Tibial artery (tissue), 4 donors: ENCODE measurements at regions not wholly inside any gene's neighbourhood (a gene's known extent, or its start where the extent isn't known, plus 50 kb on each side); places are given as distances from the start of the nearest gene placed in this dataset.

ENCODE experiments used
- DNase-seq, 2 donors: peaks; one replicate each; pipeline ENCODE4 v3.0.0-alpha.2; 2019
- H3K27ac ChIP-seq, 2 donors: fragments of 200-600 bp; sonication (generic) in 1 of 2; 1 replicate in 1 of 2; 2 replicates in 1 of 2; pipeline ENCODE4 v1.5.1; 2018 to 2019; ENCODE audit warnings: mild to moderate bottlenecking in 1 of 2
- H3K27me3 ChIP-seq, 2 donors: fragments of 200-600 bp; sonication (generic) in 1 of 2; one replicate each; pipeline versions ENCODE4 v1.5.1 to v1.6.0; 2016 to 2019
- H3K36me3 ChIP-seq, 3 donors: fragments of 200-600 bp; sonication (generic) in 2 of 3; one replicate each; pipeline ENCODE4 v1.5.1; 2016 to 2019; ENCODE audit warnings: mild to moderate bottlenecking in 2 of 3
- H3K4me1 ChIP-seq, 4 donors: fragments of 200-600 bp; sonication (generic) in 2 of 4; 1 replicate in 3 of 4; 2 replicates in 1 of 4; pipeline ENCODE4 v1.5.1; 2016 to 2019
- H3K4me3 ChIP-seq, 2 donors: fragments of 200-600 bp; sonication (generic) in 1 of 2; 1 replicate in 1 of 2; 2 replicates in 1 of 2; pipeline ENCODE4 v1.5.1; 2018 to 2019; ENCODE audit warnings: mild to moderate bottlenecking in 2 of 2
- H3K9me3 ChIP-seq, 3 donors: fragments of 200-600 bp; sonication (generic) in 1 of 3; one replicate each; pipeline ENCODE4 v1.5.1; 2016 to 2019
- intact Hi-C: fragments of 100-400 bp; cut with DNase I; formaldehyde crosslinking; loops from one replicate; pipeline ENCODE4 v1.15.0; 2023; ENCODE audit warnings: low total_unique reads
- TF ChIP-seq, protein P1 (sequence below), 2 experiments: fragments of 200-600 bp in 1 of 2; fragments of 450-650 bp in 1 of 2; IDR thresholded peaks; one replicate each; pipeline ENCODE4 v1.5.1; 2017 to 2019; ENCODE audit warnings: antibody characterized with exemption in 2 of 2, mild to moderate bottlenecking in 1 of 2, moderate library complexity in 1 of 2

DNA sequence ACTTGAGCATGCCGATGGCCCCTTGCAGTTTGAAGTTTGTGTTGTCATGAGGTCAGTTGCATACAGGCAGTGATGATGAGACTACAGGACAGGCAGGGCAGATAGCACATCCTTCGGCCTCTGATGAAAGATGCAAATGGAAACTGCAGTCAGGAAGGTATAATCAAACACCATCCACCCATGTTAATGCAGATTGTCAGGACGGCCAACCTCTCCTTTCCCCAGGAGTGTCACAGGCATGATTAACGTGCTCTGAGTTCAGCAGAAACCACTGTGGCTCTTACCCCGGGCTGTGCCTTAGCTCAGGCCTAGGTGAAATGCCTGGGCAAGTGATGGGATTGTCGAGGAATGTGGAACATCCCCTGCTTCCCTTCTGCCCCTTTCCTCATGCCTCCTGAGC lies 893.5 kb upstream of the RBFOX1 start:
- Histone ChIP-seq H3K27me3 (no peaks in the 10 kb centered on the region), H3K4me1 (no peaks in the 10 kb centered on the region), H3K9me3 (no peaks in the 10 kb centered on the region), H3K36me3 (no peaks in the 10 kb centered on the region), H3K27ac (no peak overlapping the region), H3K4me3 (no peak overlapping the region)
- DNase-seq: no peak
- TF ChIP-seq, protein P1, sequence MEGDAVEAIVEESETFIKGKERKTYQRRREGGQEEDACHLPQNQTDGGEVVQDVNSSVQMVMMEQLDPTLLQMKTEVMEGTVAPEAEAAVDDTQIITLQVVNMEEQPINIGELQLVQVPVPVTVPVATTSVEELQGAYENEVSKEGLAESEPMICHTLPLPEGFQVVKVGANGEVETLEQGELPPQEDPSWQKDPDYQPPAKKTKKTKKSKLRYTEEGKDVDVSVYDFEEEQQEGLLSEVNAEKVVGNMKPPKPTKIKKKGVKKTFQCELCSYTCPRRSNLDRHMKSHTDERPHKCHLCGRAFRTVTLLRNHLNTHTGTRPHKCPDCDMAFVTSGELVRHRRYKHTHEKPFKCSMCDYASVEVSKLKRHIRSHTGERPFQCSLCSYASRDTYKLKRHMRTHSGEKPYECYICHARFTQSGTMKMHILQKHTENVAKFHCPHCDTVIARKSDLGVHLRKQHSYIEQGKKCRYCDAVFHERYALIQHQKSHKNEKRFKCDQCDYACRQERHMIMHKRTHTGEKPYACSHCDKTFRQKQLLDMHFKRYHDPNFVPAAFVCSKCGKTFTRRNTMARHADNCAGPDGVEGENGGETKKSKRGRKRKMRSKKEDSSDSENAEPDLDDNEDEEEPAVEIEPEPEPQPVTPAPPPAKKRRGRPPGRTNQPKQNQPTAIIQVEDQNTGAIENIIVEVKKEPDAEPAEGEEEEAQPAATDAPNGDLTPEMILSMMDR (IDR thresholded peaks at IDR 0.05): no peak
- intact Hi-C loops: no loop called here

DNA sequence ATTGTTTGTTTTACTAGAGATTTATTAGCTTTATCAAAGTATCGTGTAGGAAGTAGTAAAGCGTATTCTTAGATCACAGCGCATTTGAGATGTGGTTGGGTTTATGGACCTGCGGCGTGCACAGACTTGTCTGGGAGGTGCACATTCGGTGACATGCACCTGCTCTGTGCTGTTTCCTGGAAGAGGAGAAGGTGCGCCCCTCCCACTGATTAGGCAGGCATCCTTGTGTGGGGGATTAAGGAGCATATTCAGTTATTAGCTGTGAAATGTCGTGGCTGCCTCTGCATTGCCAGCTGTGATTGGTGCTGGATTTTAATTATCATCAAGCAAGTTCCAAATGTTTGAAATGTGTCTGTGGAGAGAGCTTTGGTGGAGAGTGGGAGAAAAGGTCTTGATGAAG lies 903.8 kb upstream of the RBFOX1 start:
- H3K36me3 ChIP-seq: no peaks in the 10 kb centered on the region
- intact Hi-C loops: no loop called here
- no peak for DNase-seq
- no peak overlapping the region for H3K27ac ChIP-seq
- no peaks in the 10 kb centered on the region for H3K9me3 ChIP-seq
- H3K4me3 ChIP-seq: no peak overlapping the region
- TF ChIP-seq, protein P1 (IDR thresholded peaks at IDR 0.05): no peak
- no peaks in the 10 kb centered on the region for H3K27me3 ChIP-seq
- H3K4me1 ChIP-seq: no peaks in the 10 kb centered on the region

DNA sequence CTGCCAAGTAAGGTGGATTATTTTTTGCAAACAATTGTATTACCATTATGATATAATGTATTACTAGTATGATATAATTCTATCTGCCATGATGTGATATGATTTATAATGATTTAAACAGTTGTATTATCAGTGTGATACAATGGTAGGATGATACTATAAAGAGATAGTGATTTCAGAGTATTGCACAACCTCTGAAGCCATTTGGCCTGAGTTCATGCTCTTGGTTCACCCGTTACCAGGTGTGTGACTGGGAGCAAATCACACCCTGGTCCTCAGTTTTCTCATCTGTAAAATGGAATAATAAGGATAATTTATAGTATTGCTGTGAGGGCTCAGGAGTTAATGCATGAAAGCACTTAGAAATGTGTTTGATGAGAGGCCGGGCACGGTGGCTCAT lies 905.0 kb upstream of the RBFOX1 start:
- intact Hi-C loops: no loop called here
- DNase-seq: no peak
- TF ChIP-seq, protein P1 (IDR thresholded peaks at IDR 0.05): no peak
- no peak overlapping the region for H3K4me3 ChIP-seq
- no peaks in the 10 kb centered on the region for H3K4me1 ChIP-seq
- no peak overlapping the region for H3K27ac ChIP-seq
- H3K27me3 ChIP-seq: no peaks in the 10 kb centered on the region
- H3K36me3 ChIP-seq: no peaks in the 10 kb centered on the region
- H3K9me3 ChIP-seq: peaks cover 0 to 6% (median 0%) of the 10 kb centered on the region in 3 donors

DNA sequence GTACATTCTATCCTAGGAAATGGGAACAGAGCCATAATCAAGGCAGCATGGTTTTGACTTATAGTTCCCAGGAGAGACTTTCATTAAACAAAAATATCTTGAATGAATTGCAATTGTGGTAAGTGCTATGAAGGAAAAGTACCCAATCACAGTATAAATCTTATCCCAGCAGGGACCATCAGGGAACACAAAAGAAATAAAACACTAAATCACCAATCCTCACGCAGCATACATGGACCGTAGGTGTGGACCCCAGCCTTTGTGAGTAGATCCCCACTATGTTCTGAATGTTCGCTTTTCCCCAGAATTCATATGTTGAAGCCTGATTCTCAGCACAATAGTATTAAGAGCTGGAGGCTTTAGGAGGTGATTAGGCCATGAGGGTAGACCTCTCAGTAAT lies 925.0 kb upstream of the RBFOX1 start:
- Histone ChIP-seq H3K36me3 (no peaks in the 10 kb centered on the region), H3K27ac (no peak overlapping the region), H3K4me1 (no peaks in the 10 kb centered on the region), H3K9me3 (no peaks in the 10 kb centered on the region), H3K4me3 (no peak overlapping the region), H3K27me3 (no peaks in the 10 kb centered on the region)
- DNase-seq: no peak
- TF ChIP-seq, protein P1 (IDR thresholded peaks at IDR 0.05): no peak
- intact Hi-C loops: no loop called here

DNA sequence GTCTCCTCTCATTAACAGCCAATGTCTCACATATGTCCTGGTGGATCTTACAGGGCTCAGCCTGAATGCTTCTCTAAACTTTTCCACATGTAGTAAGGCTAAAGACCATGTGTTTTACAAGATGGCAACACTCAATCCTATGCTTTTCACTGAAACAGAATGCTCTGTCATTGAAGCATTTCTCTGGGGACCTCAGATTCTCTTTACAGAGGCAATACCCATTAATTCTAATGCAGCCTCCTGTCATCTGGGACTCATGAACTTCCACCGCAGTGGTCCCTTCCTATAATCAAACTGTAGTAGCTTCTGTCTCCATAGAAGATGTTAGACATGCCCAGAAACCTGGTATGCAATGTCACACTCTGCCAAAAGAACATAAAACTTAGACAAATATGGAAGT lies 926.6 kb upstream of the RBFOX1 start:
- no peak for DNase-seq
- Histone ChIP-seq H3K36me3 (no peaks in the 10 kb centered on the region), H3K4me1 (no peaks in the 10 kb centered on the region), H3K9me3 (no peaks in the 10 kb centered on the region), H3K27me3 (no peaks in the 10 kb centered on the region), H3K27ac (no peak overlapping the region), H3K4me3 (no peak overlapping the region)
- intact Hi-C loops: no loop called here
- TF ChIP-seq, protein P1 (IDR thresholded peaks at IDR 0.05): no peak

DNA sequence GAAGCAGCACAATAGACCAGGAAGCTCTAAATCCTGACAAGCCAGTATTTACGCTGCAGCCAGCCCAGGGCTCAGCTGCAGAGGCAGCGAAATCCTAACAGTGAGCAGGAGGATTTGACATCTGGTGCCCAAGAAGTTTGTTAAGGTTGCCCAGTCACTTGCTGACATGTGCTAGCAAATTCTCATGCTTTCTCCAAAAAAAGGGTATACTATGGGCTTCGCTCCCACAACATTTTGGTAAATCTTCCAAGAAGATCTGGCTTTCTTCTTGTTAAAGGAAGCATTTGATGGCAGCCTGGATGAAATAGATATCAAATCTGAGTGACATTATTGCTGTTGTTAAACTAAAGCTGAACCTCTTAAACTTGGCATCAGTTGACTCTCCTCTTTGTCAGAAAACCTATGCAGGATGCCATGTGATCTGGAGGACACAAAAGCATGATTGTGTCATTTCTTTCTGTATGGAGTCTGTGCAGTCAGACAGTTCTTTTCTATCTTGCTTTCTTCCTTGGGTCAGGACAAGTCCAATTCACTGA lies 949.7 kb upstream of the RBFOX1 start:
- intact Hi-C loops: no loop called here
- H3K27ac ChIP-seq: no peak overlapping the region
- DNase-seq: no peak

More for the DNA sequence above, 949.7 kb upstream of the RBFOX1 start:
- no peaks in the 10 kb centered on the region for H3K4me1 ChIP-seq
- H3K9me3 ChIP-seq: no peaks in the 10 kb centered on the region
- H3K4me3 ChIP-seq: no peak overlapping the region
- H3K36me3 ChIP-seq: no peaks in the 10 kb centered on the region
- TF ChIP-seq, protein P1 (IDR thresholded peaks at IDR 0.05): no peak
- no peaks in the 10 kb centered on the region for H3K27me3 ChIP-seq
